Astrocyte (in vitro differentiated cells and primary cell): ENCODE measurements at regions not wholly inside any gene's neighbourhood (a gene's known extent, or its start where the extent isn't known, plus 50 kb on each side); places are given as distances from the start of the nearest gene placed in this dataset.
A peak's percentile ranks its signal among the peaks of the same experiment; 100 is the strongest.

Source experiments
- DNase-seq: peaks from one replicate; pipeline ENCODE4 v3.0.0-alpha.2; 2010; ENCODE audit warnings: low read depth
- FAIRE-seq: peaks from 2 replicates; lab custom pipeline; 2011; peaks lifted over from hg19 to GRCh38; lab: Jason Lieb, UNC
- H2AFZ ChIP-seq: 2 replicates; pipeline ENCODE4 v1.6.0; 2012; ENCODE audit warnings: low read depth, low read length, inconsistent platforms
- H3K27ac ChIP-seq: 2 replicates; pipeline ENCODE4 v1.5.1; 2011; ENCODE audit warnings: low read depth, low read length, inconsistent platforms
- H3K27me3 ChIP-seq: 2 replicates; pipeline ENCODE4 v1.6.0; 2011; ENCODE audit warnings: low read length, inconsistent platforms; ENCODE audit not compliant: insufficient read depth
- H3K36me3 ChIP-seq: 2 replicates; pipeline ENCODE4 v1.5.1; 2011; ENCODE audit warnings: low read length, inconsistent platforms; ENCODE audit not compliant: insufficient read depth
- H3K4me1 ChIP-seq: 2 replicates; pipeline ENCODE4 v1.5.1; 2011; ENCODE audit warnings: low read length, inconsistent platforms; ENCODE audit not compliant: insufficient read depth
- H3K4me2 ChIP-seq: 2 replicates; pipeline ENCODE4 v1.6.0; 2012; ENCODE audit warnings: low read length, inconsistent platforms
- H3K4me3 ChIP-seq: 2 replicates; pipeline ENCODE4 v1.5.1; 2011; ENCODE audit warnings: low read depth, mild to moderate bottlenecking, low read length, inconsistent platforms; ENCODE audit not compliant: insufficient read depth
- H3K79me2 ChIP-seq: 2 replicates; pipeline ENCODE4 v1.6.0; 2012; ENCODE audit warnings: mild to moderate bottlenecking, low read length, inconsistent platforms; ENCODE audit not compliant: insufficient read depth
- H3K9ac ChIP-seq: 2 replicates; pipeline ENCODE4 v1.6.0; 2012; ENCODE audit warnings: mild to moderate bottlenecking, low read length, inconsistent platforms
- H3K9me3 ChIP-seq: 2 replicates; pipeline ENCODE4 v1.5.1; 2012; ENCODE audit warnings: low read depth, mild to moderate bottlenecking, low read length, inconsistent platforms; ENCODE audit not compliant: insufficient read depth
- H4K20me1 ChIP-seq: 2 replicates; pipeline ENCODE4 v1.6.0; 2012; ENCODE audit warnings: low read length, inconsistent platforms; ENCODE audit not compliant: insufficient read depth
- H3K27ac Mint-ChIP-seq: one replicate; pipeline ENCODE4 v1.8.0; 2021; ENCODE audit warnings: mild to moderate bottlenecking, mixed read lengths; ENCODE audit not compliant: unreplicated experiment
- H3K27me3 Mint-ChIP-seq: one replicate; pipeline ENCODE4 v1.8.0; 2021; ENCODE audit warnings: low read depth, mixed read lengths; ENCODE audit not compliant: unreplicated experiment
- H3K36me3 Mint-ChIP-seq: one replicate; pipeline ENCODE4 v1.8.0; 2021; ENCODE audit warnings: low read depth, mixed read lengths; ENCODE audit not compliant: unreplicated experiment
- H3K4me1 Mint-ChIP-seq: one replicate; pipeline ENCODE4 v1.8.0; 2021; ENCODE audit warnings: low read depth, mixed read lengths; ENCODE audit not compliant: unreplicated experiment
- H3K4me3 Mint-ChIP-seq: one replicate; pipeline ENCODE4 v1.8.0; 2021; ENCODE audit warnings: mild to moderate bottlenecking, moderate library complexity, mixed read lengths; ENCODE audit not compliant: unreplicated experiment
- H3K9me3 Mint-ChIP-seq: one replicate; pipeline ENCODE4 v1.8.0; 2021; ENCODE audit warnings: mild to moderate bottlenecking, mixed read lengths; ENCODE audit not compliant: unreplicated experiment
- CTCF ChIP-seq: IDR thresholded peaks from 2 replicates; pipeline ENCODE4 v1.5.1; 2011; ENCODE audit warnings: low read depth, mild to moderate bottlenecking, inconsistent platforms, low read length, moderate library complexity; ENCODE audit not compliant: insufficient read depth
- EZH2 ChIP-seq: IDR thresholded peaks from 2 replicates; pipeline ENCODE4 v1.6.1; 2012; ENCODE audit warnings: mild to moderate bottlenecking, low read length, inconsistent platforms; ENCODE audit not compliant: insufficient read depth

GRCh38 chr21:35581640-35582039 is 478.7 kb downstream of the SETD4 start:
- no peak overlapping the region for H3K4me2 ChIP-seq
- H3K4me1 ChIP-seq: peaks cover 13% of the 10 kb centered on the region
- no peaks in the 10 kb centered on the region for H3K79me2 ChIP-seq
- FAIRE-seq: no peak
- H3K27ac ChIP-seq: no peak overlapping the region
- no peak for DNase-seq
- no peaks in the 10 kb centered on the region for H3K9me3 ChIP-seq
- no peaks in the 10 kb centered on the region for H4K20me1 ChIP-seq
- H3K4me1 Mint-ChIP-seq: peaks cover 9% of the 10 kb centered on the region
- H3K9ac ChIP-seq: no peak overlapping the region
- H3K4me3 ChIP-seq: no peak overlapping the region
- TF ChIP-seq EZH2 (no peak), CTCF (no peak)
- H3K36me3 Mint-ChIP-seq: no peaks in the 10 kb centered on the region
- H3K27me3 Mint-ChIP-seq: no peaks in the 10 kb centered on the region
- no peaks in the 10 kb centered on the region for H3K9me3 Mint-ChIP-seq
- H3K27me3 ChIP-seq: no peaks in the 10 kb centered on the region
- H3K36me3 ChIP-seq: no peaks in the 10 kb centered on the region
- H3K4me3 Mint-ChIP-seq: no peak overlapping the region
- no peak overlapping the region for H3K27ac Mint-ChIP-seq
- H2AFZ ChIP-seq: no peak overlapping the region

- Histone ChIP-seq H3K9ac (no peak overlapping the region), H3K9me3 (no peaks in the 10 kb centered on the region), H3K27ac (no peak overlapping the region), H3K4me1 (peaks cover 21% of the 10 kb centered on the region), H3K4me3 (no peak overlapping the region), H3K27me3 (no peaks in the 10 kb centered on the region), H3K79me2 (no peaks in the 10 kb centered on the region), H3K36me3 (no peaks in the 10 kb centered on the region), H2AFZ (no peak overlapping the region), H3K4me2 (no peak overlapping the region), H4K20me1 (no peaks in the 10 kb centered on the region)
- H3K36me3 Mint-ChIP-seq: no peaks in the 10 kb centered on the region
- H3K4me1 Mint-ChIP-seq: peaks cover 11% of the 10 kb centered on the region
- FAIRE-seq (no peak), DNase-seq (no peak)
- no peak overlapping the region for H3K27ac Mint-ChIP-seq
- no peaks in the 10 kb centered on the region for H3K9me3 Mint-ChIP-seq
- H3K27me3 Mint-ChIP-seq: no peaks in the 10 kb centered on the region
- TF ChIP-seq CTCF: no peak
- TF ChIP-seq EZH2: no peak
- H3K4me3 Mint-ChIP-seq: no peak overlapping the region
Measured at GRCh38 chr21:35579520-35580293, 480.6 kb downstream of the SETD4 start.

- Histone ChIP-seq H3K4me1 (peaks cover 21% of the 10 kb centered on the region), H4K20me1 (no peaks in the 10 kb centered on the region), H3K4me2 (peak overlapping the region; percentile 24), H3K4me3 (no peak overlapping the region), H3K79me2 (no peaks in the 10 kb centered on the region), H3K27me3 (no peaks in the 10 kb centered on the region), H2AFZ (no peak overlapping the region), H3K27ac (peak overlapping the region; percentile 35), H3K9me3 (no peaks in the 10 kb centered on the region), H3K36me3 (no peaks in the 10 kb centered on the region), H3K9ac (no peak overlapping the region)
- DNase-seq: peak; percentile 67
- no peaks in the 10 kb centered on the region for H3K9me3 Mint-ChIP-seq
- no peaks in the 10 kb centered on the region for H3K27me3 Mint-ChIP-seq
- TF ChIP-seq CTCF (no peak), EZH2 (no peak)
- H3K4me1 Mint-ChIP-seq: peaks cover 17% of the 10 kb centered on the region
- H3K36me3 Mint-ChIP-seq: no peaks in the 10 kb centered on the region
- H3K4me3 Mint-ChIP-seq: no peak overlapping the region
- peak overlapping the region; percentile 50 for H3K27ac Mint-ChIP-seq
- no peak for FAIRE-seq
Measured at GRCh38 chr21:35578831-35579471, 481.4 kb downstream of the SETD4 start.
